ENCODE measurements at regions not wholly inside any gene's neighbourhood (a gene's known extent, or its start where the extent isn't known, plus 50 kb on each side); places are given as distances from the start of the nearest gene placed in this dataset.
"Not testable (repeated sequence)": the region's sequence is repeated elsewhere in the genome, so short reads cannot be mapped to it uniquely, and the experiment has no call there.

DNA sequence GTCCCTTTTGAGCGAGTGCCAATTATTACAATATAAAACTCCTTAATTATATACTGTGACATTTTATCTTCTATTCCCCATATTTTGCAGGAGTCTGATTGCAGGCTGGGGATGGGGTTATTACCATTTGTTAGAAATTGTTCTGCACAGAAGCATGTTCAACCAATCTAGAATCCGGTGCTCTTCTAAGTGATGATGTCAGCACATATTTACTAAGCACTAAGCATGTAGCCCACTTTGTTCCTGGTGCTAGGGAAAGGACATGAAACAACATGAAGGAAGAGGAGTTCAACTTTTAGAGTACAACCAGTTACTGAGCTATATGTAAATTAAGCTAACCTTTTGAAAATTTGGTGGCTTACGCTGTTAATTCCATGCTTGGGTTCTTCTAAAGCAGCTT is 52.8 kb upstream of the IL1RAPL2 start:
- Mint-ChIP-seq H3K9me3 (peaks cover 5% of the 10 kb centered on the region), H3K27me3 (no peaks in the 10 kb centered on the region), H3K27ac (ENCODE audit: low read depth) (no peak overlapping the region), H3K4me1 (no peaks in the 10 kb centered on the region), H3K4me3 (no peak overlapping the region), H3K36me3 (ENCODE audit: insufficient read depth) (no peaks in the 10 kb centered on the region)
- no peak for ATAC-seq (replicated peaks; ENCODE audit: extremely low read depth, poor library complexity, severe bottlenecking)
- DNase-seq (ENCODE audit: low spot score in 2 of 2), result no peak

DNA sequence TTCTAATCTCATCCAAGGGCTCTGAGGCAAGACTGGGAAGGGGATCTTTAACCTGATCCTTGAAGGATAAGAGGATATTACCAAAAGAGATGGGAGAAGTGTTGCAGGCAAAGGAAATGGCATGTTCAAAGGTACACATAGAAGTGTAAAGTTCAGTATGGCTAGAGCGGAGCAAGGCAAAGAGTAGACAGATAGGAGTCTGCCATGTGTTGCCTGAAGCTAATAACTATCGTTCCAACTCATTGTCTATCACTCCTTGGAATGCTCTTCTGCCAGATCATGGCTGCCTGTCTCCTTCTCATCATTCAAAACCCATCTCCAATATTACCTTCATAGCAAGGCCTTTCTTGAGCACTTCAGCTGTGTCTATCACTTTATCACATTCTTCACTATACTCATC is 55.2 kb upstream of the IL1RAPL2 start:
- DNase-seq (ENCODE audit: low spot score in 2 of 2) (no peak), ATAC-seq (replicated peaks; ENCODE audit: extremely low read depth, poor library complexity, severe bottlenecking) (no peak)
- Mint-ChIP-seq H3K36me3 (ENCODE audit: insufficient read depth) (no peaks in the 10 kb centered on the region), H3K27me3 (no peaks in the 10 kb centered on the region), H3K4me1 (no peaks in the 10 kb centered on the region), H3K27ac (ENCODE audit: low read depth) (no peak overlapping the region), H3K4me3 (no peak overlapping the region), H3K9me3 (peaks cover 5% of the 10 kb centered on the region)

DNA sequence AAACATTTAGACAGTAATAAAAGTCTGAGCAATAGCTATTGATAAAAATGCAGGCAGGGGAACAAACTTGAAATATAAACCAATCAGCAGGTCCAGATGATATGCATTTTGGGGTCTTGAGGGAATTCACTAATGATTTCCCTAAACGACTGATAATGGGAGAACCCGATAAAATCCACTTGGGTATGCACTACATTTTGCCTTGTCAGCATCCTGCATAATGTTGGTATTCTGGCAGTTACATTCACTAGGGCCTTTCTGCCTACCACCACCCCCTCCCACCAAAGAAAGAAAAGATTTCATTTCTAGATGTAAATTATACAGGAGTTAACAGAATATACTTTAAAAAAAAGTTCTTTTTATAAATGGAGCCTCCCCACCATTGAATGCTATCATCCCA is 63.5 kb upstream of the IL1RAPL2 start:
- ATAC-seq (replicated peaks; ENCODE audit: extremely low read depth, poor library complexity, severe bottlenecking), result no peak
- no peak for DNase-seq (ENCODE audit: low spot score in 2 of 2)
- H3K4me1 Mint-ChIP-seq, result no peaks in the 10 kb centered on the region
- no peaks in the 10 kb centered on the region for H3K36me3 Mint-ChIP-seq (ENCODE audit: insufficient read depth)
- H3K27ac Mint-ChIP-seq (ENCODE audit: low read depth), result no peak overlapping the region
- H3K27me3 Mint-ChIP-seq, result no peaks in the 10 kb centered on the region
- peaks cover under 1% of the 10 kb centered on the region for H3K9me3 Mint-ChIP-seq
- no peak overlapping the region for H3K4me3 Mint-ChIP-seq

DNA sequence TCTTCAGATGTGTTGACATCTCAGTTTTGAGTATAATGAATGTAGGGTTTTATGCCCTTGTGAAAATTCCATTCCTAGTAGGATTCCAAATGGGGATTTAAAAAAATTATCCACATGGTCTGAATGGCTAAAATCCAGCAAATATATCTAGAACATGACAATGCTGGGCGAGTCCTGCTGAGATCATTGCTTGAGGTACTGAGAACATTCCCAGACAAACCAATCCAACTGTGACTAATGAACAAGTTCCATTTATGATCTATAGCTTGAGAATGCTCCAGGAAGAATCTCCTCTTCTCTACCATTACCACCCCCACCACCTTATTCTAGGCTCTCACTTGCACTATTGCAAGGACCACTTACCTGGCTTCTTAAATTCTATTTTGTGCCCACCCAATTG is 77.2 kb upstream of the IL1RAPL2 start:
- Mint-ChIP-seq H3K27me3 (no peaks in the 10 kb centered on the region), H3K36me3 (ENCODE audit: insufficient read depth) (no peaks in the 10 kb centered on the region), H3K4me3 (no peak overlapping the region), H3K27ac (ENCODE audit: low read depth) (no peak overlapping the region), H3K4me1 (no peaks in the 10 kb centered on the region), H3K9me3 (peaks cover 6% of the 10 kb centered on the region)
- no peak for ATAC-seq (replicated peaks; ENCODE audit: extremely low read depth, poor library complexity, severe bottlenecking)
- DNase-seq (ENCODE audit: low spot score in 2 of 2), result no peak

DNA sequence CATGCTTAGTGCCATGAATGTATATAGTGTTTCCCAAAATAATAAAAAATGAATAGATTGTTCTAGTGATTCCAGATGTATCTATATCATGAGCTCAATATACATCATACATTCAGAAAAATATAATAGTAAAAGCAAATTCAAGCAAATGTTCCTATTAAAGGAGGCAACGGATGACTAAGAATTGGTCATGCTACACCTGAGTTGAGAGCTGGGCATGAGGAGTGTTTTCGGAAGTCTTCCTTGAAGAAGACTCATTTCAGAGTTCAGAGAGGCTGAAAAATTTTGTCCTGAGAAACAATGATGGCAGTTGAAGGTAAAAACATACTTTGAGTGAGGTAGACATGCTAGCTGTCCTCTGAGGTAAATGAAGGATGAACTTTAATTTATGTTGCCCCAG is 79.3 kb upstream of the IL1RAPL2 start:
- no peaks in the 10 kb centered on the region for H3K27me3 Mint-ChIP-seq
- H3K4me1 Mint-ChIP-seq, result no peaks in the 10 kb centered on the region
- ATAC-seq (replicated peaks; ENCODE audit: extremely low read depth, poor library complexity, severe bottlenecking), result no peak

DNA sequence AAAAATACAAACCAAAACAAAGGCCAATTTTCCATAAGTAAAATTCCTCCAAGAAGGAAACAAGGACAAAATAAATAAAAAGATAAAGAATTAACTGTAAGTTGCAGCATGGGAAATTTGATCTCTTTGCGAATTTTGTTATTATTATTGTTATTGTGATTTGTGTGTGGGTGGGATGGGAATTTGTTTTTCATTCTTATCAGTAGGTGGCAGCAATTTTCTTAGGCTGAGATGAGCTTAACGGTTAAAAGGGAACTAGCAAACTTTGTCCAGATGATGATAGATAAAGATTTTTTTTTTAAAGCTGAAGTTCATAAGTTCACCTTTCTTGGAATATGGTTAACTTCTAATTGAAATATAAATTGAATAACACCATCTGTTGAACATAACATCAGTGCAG is 83.2 kb upstream of the IL1RAPL2 start:
- no peaks in the 10 kb centered on the region for H3K36me3 Mint-ChIP-seq (ENCODE audit: insufficient read depth)
- no peak overlapping the region for H3K4me3 Mint-ChIP-seq
- H3K27ac Mint-ChIP-seq (ENCODE audit: low read depth), result no peak overlapping the region
- no peaks in the 10 kb centered on the region for H3K27me3 Mint-ChIP-seq
- ATAC-seq (replicated peaks; ENCODE audit: extremely low read depth, poor library complexity, severe bottlenecking) (no peak), DNase-seq (ENCODE audit: low spot score in 2 of 2) (no peak)
- H3K9me3 Mint-ChIP-seq, result no peaks in the 10 kb centered on the region
- H3K4me1 Mint-ChIP-seq, result no peaks in the 10 kb centered on the region

More for the DNA sequence above, 79.3 kb upstream of the IL1RAPL2 start:
- no peak overlapping the region for H3K27ac Mint-ChIP-seq (ENCODE audit: low read depth)
- DNase-seq (ENCODE audit: low spot score in 2 of 2), result no peak
- no peaks in the 10 kb centered on the region for H3K36me3 Mint-ChIP-seq (ENCODE audit: insufficient read depth)
- H3K4me3 Mint-ChIP-seq, result no peak overlapping the region
- peaks cover 5% of the 10 kb centered on the region for H3K9me3 Mint-ChIP-seq

DNA sequence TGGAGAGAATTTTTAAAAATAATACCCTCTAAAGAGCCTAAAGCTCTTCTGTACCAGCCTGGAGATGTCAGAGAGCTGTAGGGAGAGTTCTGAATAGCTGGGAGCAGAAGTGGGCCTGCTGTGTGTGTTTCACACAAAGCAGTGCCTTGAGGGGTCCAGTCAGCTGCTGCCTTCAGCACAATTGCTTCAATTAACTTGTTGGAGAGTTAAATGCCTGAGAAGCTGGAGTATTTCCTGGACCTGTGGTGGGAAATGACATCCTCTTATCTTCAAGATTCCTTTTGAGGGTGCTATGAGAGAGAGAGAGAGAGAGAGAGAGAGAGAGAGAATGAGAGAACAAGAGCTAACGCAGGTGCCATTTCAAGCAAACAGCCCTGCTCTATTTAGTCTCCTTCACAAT is 96.2 kb upstream of the IL1RAPL2 start:
- no peak overlapping the region for H3K4me3 Mint-ChIP-seq
- DNase-seq (ENCODE audit: low spot score in 2 of 2) (no peak), ATAC-seq (replicated peaks; ENCODE audit: extremely low read depth, poor library complexity, severe bottlenecking) (no peak)
- peaks cover 2% of the 10 kb centered on the region for H3K36me3 Mint-ChIP-seq (ENCODE audit: insufficient read depth)
- H3K27ac Mint-ChIP-seq (ENCODE audit: low read depth), result no peak overlapping the region
- H3K9me3 Mint-ChIP-seq, result peaks cover 5% of the 10 kb centered on the region
- no peaks in the 10 kb centered on the region for H3K4me1 Mint-ChIP-seq
- H3K27me3 Mint-ChIP-seq, result no peaks in the 10 kb centered on the region

DNA sequence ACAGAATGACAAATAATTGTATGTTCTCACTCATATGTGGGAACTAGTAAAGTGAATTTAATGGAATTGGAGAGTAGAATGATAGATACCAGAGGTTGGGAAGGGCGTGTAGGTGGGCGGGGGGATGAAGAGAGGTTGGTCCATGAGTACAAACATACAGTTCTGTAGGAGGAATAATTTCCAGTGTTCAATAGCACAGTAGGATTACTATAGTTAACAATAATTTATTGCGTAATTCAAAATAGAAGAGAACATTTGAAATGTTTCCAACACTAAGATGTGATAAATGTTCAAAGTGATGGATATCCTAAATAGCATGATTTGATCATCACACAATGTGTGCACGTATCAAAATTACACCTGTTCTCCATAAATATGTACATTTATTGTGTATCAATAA is 106.2 kb upstream of the IL1RAPL2 start:
- Mint-ChIP-seq H3K27ac (ENCODE audit: low read depth) (no peak overlapping the region), H3K36me3 (ENCODE audit: insufficient read depth) (no peaks in the 10 kb centered on the region), H3K4me1 (no peaks in the 10 kb centered on the region), H3K4me3 (no peak overlapping the region), H3K27me3 (no peaks in the 10 kb centered on the region), H3K9me3 (peaks cover 5% of the 10 kb centered on the region)
- ATAC-seq (replicated peaks; ENCODE audit: extremely low read depth, poor library complexity, severe bottlenecking), result no peak
- DNase-seq (ENCODE audit: low spot score in 2 of 2), result no peak

DNA sequence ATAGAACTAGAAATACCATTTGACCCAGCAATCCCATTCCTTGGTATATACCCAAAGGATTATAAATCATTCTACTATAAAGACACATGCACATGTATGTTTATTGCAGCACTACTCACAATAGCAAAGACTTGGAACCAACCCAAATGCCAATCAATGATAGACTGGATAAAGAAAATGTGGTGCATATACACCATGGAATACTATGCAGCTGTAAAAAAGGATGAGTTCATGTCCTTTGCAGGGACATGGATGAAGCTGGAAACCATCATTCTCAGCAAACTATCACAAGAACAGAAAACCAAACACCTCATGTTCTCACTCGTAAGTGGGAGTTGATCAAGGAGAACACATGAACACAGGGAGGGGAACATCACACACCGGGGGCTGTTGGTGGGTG is 108.9 kb upstream of the IL1RAPL2 start:
- not testable (repeated sequence) for H3K4me3 Mint-ChIP-seq; H3K4me1 Mint-ChIP-seq; ATAC-seq (replicated peaks; ENCODE audit: extremely low read depth, poor library complexity, severe bottlenecking); H3K27ac Mint-ChIP-seq (ENCODE audit: low read depth); H3K27me3 Mint-ChIP-seq; H3K9me3 Mint-ChIP-seq; H3K36me3 Mint-ChIP-seq (ENCODE audit: insufficient read depth); DNase-seq (ENCODE audit: low spot score in 2 of 2)

DNA sequence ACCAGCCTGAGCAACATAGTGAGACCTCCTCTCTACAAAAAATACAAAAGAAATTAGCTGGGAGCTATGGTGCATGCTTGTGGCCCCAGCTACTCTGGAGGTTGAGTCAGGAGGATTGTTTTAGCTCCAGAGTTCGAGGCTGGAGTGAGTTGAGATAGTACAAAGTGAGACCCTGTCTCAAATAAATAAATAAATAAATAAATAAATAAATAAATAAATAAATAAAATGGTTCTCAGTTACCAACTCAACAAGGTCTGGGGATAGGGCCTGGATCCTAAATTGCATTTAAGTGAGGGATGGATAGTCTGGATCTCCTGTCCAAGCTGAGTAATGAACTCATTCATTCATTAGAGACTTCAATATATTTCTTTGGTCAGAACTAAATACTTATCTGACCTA is 115.7 kb upstream of the IL1RAPL2 start:
- Mint-ChIP-seq H3K4me1 (no peaks in the 10 kb centered on the region), H3K4me3 (no peak overlapping the region), H3K27me3 (no peaks in the 10 kb centered on the region), H3K27ac (ENCODE audit: low read depth) (no peak overlapping the region), H3K9me3 (no peaks in the 10 kb centered on the region), H3K36me3 (ENCODE audit: insufficient read depth) (no peaks in the 10 kb centered on the region)
- ATAC-seq (replicated peaks; ENCODE audit: extremely low read depth, poor library complexity, severe bottlenecking) (no peak), DNase-seq (ENCODE audit: low spot score in 2 of 2) (no peak)

DNA sequence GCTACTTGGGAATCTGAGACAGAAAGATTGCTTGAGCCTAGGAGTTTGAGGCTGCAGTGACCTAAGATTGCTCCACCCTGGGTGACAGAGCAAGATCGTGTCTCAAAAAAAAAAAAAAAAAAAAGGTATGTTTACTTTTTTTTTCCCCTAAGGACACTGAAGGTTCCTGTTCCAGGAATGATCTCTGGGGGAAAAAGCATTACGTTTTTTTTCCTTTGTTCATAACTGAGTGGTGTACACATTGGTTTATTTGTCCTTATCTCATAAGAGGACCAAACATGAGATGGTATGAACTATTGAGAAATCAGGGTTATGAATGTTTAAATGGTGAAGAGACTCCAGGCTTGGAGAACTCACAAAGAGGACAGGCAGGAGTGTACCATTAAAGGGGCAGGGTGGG is 120.4 kb upstream of the IL1RAPL2 start:
- H3K27ac Mint-ChIP-seq (ENCODE audit: low read depth), result no peak overlapping the region
- ATAC-seq (replicated peaks; ENCODE audit: extremely low read depth, poor library complexity, severe bottlenecking) (no peak), DNase-seq (ENCODE audit: low spot score in 2 of 2) (no peak)
- no peaks in the 10 kb centered on the region for H3K36me3 Mint-ChIP-seq (ENCODE audit: insufficient read depth)
- H3K27me3 Mint-ChIP-seq, result no peaks in the 10 kb centered on the region
- no peaks in the 10 kb centered on the region for H3K9me3 Mint-ChIP-seq
- H3K4me1 Mint-ChIP-seq, result no peaks in the 10 kb centered on the region
- no peak overlapping the region for H3K4me3 Mint-ChIP-seq

DNA sequence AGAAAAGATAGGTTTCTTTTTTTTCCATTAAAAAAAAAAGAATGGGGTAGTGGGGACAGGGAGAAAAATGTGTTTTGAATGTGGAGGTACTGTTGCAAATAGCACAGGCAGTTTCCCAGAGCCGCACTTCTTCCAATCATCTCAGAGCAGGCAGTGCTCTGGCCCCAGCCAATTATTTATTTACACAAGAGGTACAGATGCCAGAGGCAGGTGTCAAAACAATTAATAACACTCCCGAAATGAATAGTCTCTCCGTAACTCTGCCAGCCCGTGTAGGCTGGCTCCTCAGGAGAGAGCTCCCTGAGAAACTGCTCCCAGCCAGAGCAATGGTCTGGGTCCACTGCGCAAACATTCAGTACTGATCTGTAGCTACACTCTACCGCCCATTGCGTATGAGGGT is 130.8 kb upstream of the IL1RAPL2 start:
- no peak for ATAC-seq (replicated peaks; ENCODE audit: extremely low read depth, poor library complexity, severe bottlenecking)
- Mint-ChIP-seq H3K4me1 (no peaks in the 10 kb centered on the region), H3K27ac (ENCODE audit: low read depth) (no peak overlapping the region), H3K27me3 (no peaks in the 10 kb centered on the region), H3K4me3 (no peak overlapping the region), H3K9me3 (peaks cover 6% of the 10 kb centered on the region), H3K36me3 (ENCODE audit: insufficient read depth) (no peaks in the 10 kb centered on the region)
- DNase-seq (ENCODE audit: low spot score in 2 of 2), result no peak

DNA sequence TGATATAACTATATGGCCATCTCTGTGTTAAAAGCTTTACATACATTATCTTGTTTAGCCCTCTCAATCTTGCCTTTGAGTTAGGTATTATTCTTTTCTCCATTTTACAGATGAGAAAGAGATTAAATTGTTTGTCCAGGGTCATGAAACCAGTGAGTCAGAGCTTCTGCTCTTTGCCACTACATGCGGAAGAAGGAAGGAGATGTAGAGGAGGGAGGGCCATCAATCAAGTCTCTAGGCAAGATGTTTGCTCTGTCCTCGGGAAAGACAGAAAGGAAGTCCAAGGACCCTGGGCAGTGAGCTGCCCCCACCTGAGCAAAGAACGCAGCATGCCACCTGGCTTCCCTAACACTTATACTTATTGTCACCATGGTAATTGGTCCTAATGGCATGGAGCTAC is 133.7 kb upstream of the IL1RAPL2 start:
- no peak for DNase-seq (ENCODE audit: low spot score in 2 of 2)

DNA sequence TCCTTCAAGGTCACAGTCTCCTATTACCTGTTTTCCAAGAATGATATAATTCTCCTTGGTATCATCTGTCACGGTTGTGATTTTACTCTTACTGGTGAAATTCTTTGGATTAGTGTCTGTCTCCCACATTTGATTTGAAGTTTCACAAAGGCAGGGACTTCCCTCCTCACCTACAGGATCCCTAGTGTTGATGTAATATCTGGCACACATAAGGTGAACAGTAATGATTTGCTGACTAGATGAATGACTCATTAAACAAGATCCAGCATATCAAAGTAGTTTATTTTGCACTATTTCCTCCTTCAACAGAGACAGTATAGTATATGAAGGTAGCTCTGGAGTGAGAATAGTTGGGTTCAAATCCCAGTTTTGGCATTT is 135.3 kb upstream of the IL1RAPL2 start:
- no peak for ATAC-seq (replicated peaks; ENCODE audit: extremely low read depth, poor library complexity, severe bottlenecking)
- H3K4me1 Mint-ChIP-seq, result no peaks in the 10 kb centered on the region
- H3K27me3 Mint-ChIP-seq, result no peaks in the 10 kb centered on the region

More for the DNA sequence above, 133.7 kb upstream of the IL1RAPL2 start:
- Mint-ChIP-seq H3K27me3 (no peaks in the 10 kb centered on the region), H3K9me3 (no peaks in the 10 kb centered on the region), H3K4me3 (no peak overlapping the region), H3K4me1 (no peaks in the 10 kb centered on the region), H3K27ac (ENCODE audit: low read depth) (no peak overlapping the region), H3K36me3 (ENCODE audit: insufficient read depth) (no peaks in the 10 kb centered on the region)
- no peak for ATAC-seq (replicated peaks; ENCODE audit: extremely low read depth, poor library complexity, severe bottlenecking)

More for the DNA sequence above, 135.3 kb upstream of the IL1RAPL2 start:
- no peak overlapping the region for H3K4me3 Mint-ChIP-seq
- H3K9me3 Mint-ChIP-seq, result no peaks in the 10 kb centered on the region
- no peak overlapping the region for H3K27ac Mint-ChIP-seq (ENCODE audit: low read depth)
- H3K36me3 Mint-ChIP-seq (ENCODE audit: insufficient read depth), result no peaks in the 10 kb centered on the region
- no peak for DNase-seq (ENCODE audit: low spot score in 2 of 2)

Data from central memory CD8-positive, alpha-beta T cell (primary cell).